Prostate gland (tissue), 2 donors: ENCODE measurements at regions not wholly inside any gene's neighbourhood (a gene's known extent, or its start where the extent isn't known, plus 50 kb on each side); places are given as distances from the start of the nearest gene placed in this dataset.

Source experiments
- CTCF ChIP-seq, 4 experiments: fragments of 200-600 bp in 2 of 4; fragments of 450-650 bp in 2 of 4; sonication (generic) in 2 of 4; IDR thresholded peaks; 1 replicate in 3 of 4; 2 replicates in 1 of 4; pipeline ENCODE4 v1.5.1; 2016 to 2019; ENCODE audit warnings: antibody characterized with exemption in 4 of 4, mild to moderate bottlenecking in 2 of 4, moderate library complexity in 2 of 4
- POLR2AphosphoS5 ChIP-seq: sonication (generic); formaldehyde crosslinking; IDR thresholded peaks from one replicate; pipeline ENCODE4 v1.6.1; 2017; ENCODE audit warnings: antibody characterized with exemption

DNA sequence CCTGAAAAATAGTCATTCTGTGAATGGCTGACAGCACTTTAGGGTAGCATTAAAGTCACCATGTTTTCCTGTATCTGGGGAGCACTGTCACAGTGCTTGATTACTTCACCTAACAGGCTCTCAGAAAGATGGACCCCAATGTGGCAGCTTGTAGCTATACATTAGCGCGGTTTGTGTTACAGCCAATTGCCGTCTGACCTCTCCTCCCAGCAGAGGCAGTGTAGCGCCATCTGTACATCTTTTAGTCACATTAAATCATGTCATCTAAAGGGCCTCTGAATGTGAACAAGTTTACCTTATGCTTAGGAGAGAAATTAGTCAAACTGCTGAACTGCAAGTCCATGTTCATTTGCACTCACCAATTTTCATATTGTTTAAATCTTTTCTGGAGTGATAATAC is 113.7 kb downstream of the LMO3 start:
- TF ChIP-seq POLR2AphosphoS5 (no peak), CTCF (IDR thresholded peaks at IDR 0.05) (no peak)
